ENCODE measurements at regions not wholly inside any gene's neighbourhood (a gene's known extent, or its start where the extent isn't known, plus 50 kb on each side); places are given as distances from the start of the nearest gene placed in this dataset.

GRCh38 chr6:114638341-114638740, 295.5 kb upstream of the HS3ST5 start:
- no peak overlapping the region for H4K91ac ChIP-seq (replicated peaks; ENCODE audit: insufficient read length, low read length)
- H2BK15ac ChIP-seq (ENCODE audit: low read length), result no peak overlapping the region
- no peaks in the 10 kb centered on the region for H3K79me1 ChIP-seq (ENCODE audit: low read depth, low read length)
- H3K9ac ChIP-seq (replicated peaks in 1 of 4; ENCODE audit: extremely low read depth in 1 of 4, low read depth in 3 of 4, low read length in 3 of 4), result no peak overlapping the region
- H2BK20ac ChIP-seq (ENCODE audit: low read length), result no peak overlapping the region
- no peak overlapping the region for H2BK5ac ChIP-seq (ENCODE audit: low read depth, low read length)
- peak; percentile 95 for FAIRE-seq
- WGBS, 2 experiments (ENCODE audit: extremely low coverage in 1 of 2, insufficient coverage in 1 of 2, insufficient read length in 1 of 2, insufficient replicate concordance in 2 of 2, low coverage in 1 of 2, low lambda C conversion rate in 2 of 2, missing lambda C conversion rate in 1 of 2), result 48% methylated on average over 4 of the region's 4 CpGs; no CpG with 5 or more reads in 1 of the 2 experiments
- ChIA-PET CTCF (ENCODE audit: partially characterized antibody) (interaction anchor here (1.2 kb wide), 1 partner anchor 334 kb away, joined by 4 read pairs; no protein-coding TSS in a partner anchor), POLR2A (ENCODE audit: partially characterized antibody) (no interaction called here)
- H3K23me2 ChIP-seq (ENCODE audit: low read depth, low read length), result no peaks in the 10 kb centered on the region
- H3K27me3 ChIP-seq (replicated peaks in 1 of 4; ENCODE audit: control insufficient read depth in 3 of 4, extremely low read depth in 1 of 4, insufficient read depth in 3 of 4, low read length in 3 of 4), result no peaks in the 10 kb centered on the region
- no peaks in the 10 kb centered on the region for H3K79me2 ChIP-seq (ENCODE audit: control insufficient read depth in 1 of 2, insufficient read depth in 2 of 2, low read length in 2 of 2)
- no peak overlapping the region for H3K18ac ChIP-seq (ENCODE audit: extremely low read depth, low read length)
- DNase-seq (ENCODE audit: low read depth in 1 of 2, low spot score in 2 of 2), result peak; percentile 34 to 51
- H3K9me3 ChIP-seq (ENCODE audit: insufficient read depth in 2 of 2, low read depth in 1 of 2, low read length in 1 of 2), result peaks cover 0 to 2% of the 10 kb centered on the region in 2 experiments; a peak in 2 of 4 replicates
- no peaks in the 10 kb centered on the region for H3K36me3 ChIP-seq (ENCODE audit: control insufficient read depth in 2 of 4, insufficient read depth in 4 of 4, low read length in 3 of 4)
- no peak overlapping the region for H3K56ac ChIP-seq (replicated peaks; ENCODE audit: insufficient read length, low read depth, low read length)
- no peak overlapping the region for H3K27ac ChIP-seq (ENCODE audit: low read depth, low read length)
- no peak overlapping the region for H4K8ac ChIP-seq (ENCODE audit: extremely low read depth, insufficient read depth, low read length)
- no peak overlapping the region for H4K5ac ChIP-seq (ENCODE audit: insufficient read length, low read depth, low read length)
- no peak overlapping the region for H3K14ac ChIP-seq (ENCODE audit: insufficient read length)
- no peaks in the 10 kb centered on the region for H4K20me1 ChIP-seq (replicated peaks in 1 of 2; ENCODE audit: control insufficient read depth in 1 of 2, insufficient read depth in 2 of 2, low read length in 2 of 2)
- H3K23ac ChIP-seq (ENCODE audit: insufficient read length), result no peak overlapping the region
- no peak overlapping the region for H2AK5ac ChIP-seq (ENCODE audit: low read depth, low read length)
- H3K4me2 ChIP-seq (ENCODE audit: insufficient read depth in 1 of 2, low read depth in 2 of 2, low read length in 2 of 2), result no peak overlapping the region
- no peak overlapping the region for H3K4me3 ChIP-seq (ENCODE audit: extremely low read depth in 1 of 4, insufficient read depth in 2 of 4, low read depth in 3 of 4, low read length in 4 of 4)
- H2AFZ ChIP-seq (ENCODE audit: low read length), result peak overlapping the region; percentile 64
- no peak overlapping the region for H2BK120ac ChIP-seq (replicated peaks; ENCODE audit: low read depth, low read length)
- no peak overlapping the region for H3K4ac ChIP-seq (replicated peaks; ENCODE audit: insufficient read length, low read depth, low read length)
- no peak overlapping the region for H2BK12ac ChIP-seq (ENCODE audit: low read depth, low read length)
- no peaks in the 10 kb centered on the region; a peak in 1 of 7 replicates for H3K4me1 ChIP-seq (replicated peaks in 1 of 4; ENCODE audit: control insufficient read depth in 3 of 4, insufficient read depth in 4 of 4, low read length in 3 of 4)
- peak; percentile 57 for TF ChIP-seq CHD7 (IDR thresholded peaks at IDR 0.05; ENCODE audit: insufficient replicate concordance, low read length)
